Subcutaneous abdominal adipose tissue (tissue), 5 donors: ENCODE measurements at regions not wholly inside any gene's neighbourhood (a gene's known extent, or its start where the extent isn't known, plus 50 kb on each side); places are given as distances from the start of the nearest gene placed in this dataset.
"Not testable (repeated sequence)": the region's sequence is repeated elsewhere in the genome, so short reads cannot be mapped to it uniquely, and the experiment has no call there.

ENCODE experiments used
- H3K27ac ChIP-seq: one replicate; pipeline ENCODE4 v1.7.0; 2013; ENCODE audit warnings: low read depth, mild to moderate bottlenecking, inconsistent platforms, low read length, moderate library complexity
- H3K27me3 ChIP-seq, 5 donors: one replicate each; pipeline ENCODE4 v1.7.0; 2013; ENCODE audit warnings: low read length in 5 of 5, inconsistent platforms in 1 of 5; ENCODE audit not compliant: control insufficient read depth in 5 of 5, insufficient read depth in 4 of 5
- H3K36me3 ChIP-seq, 5 donors: one replicate each; pipeline ENCODE4 v1.7.0; 2013; ENCODE audit warnings: low read length in 5 of 5; ENCODE audit not compliant: control insufficient read depth in 5 of 5, insufficient read depth in 5 of 5
- H3K4me1 ChIP-seq, 5 donors: one replicate each; pipeline ENCODE4 v1.7.0; 2013; ENCODE audit warnings: low read length in 5 of 5, mild to moderate bottlenecking in 3 of 5, moderate library complexity in 1 of 5; ENCODE audit not compliant: control insufficient read depth in 5 of 5, insufficient read depth in 5 of 5
- H3K4me3 ChIP-seq, 5 donors: one replicate each; pipeline ENCODE4 v1.7.0; 2013; ENCODE audit warnings: low read length in 5 of 5, low read depth in 1 of 5
- H3K9ac ChIP-seq, 5 donors: one replicate each; pipeline ENCODE4 v1.7.0; 2013; ENCODE audit warnings: low read length in 5 of 5, mild to moderate bottlenecking in 4 of 5, moderate library complexity in 3 of 5
- H3K9me3 ChIP-seq, 5 donors: one replicate each; pipeline ENCODE4 v1.7.0; 2013; ENCODE audit warnings: low read length in 5 of 5; ENCODE audit not compliant: control insufficient read depth in 5 of 5
- donor health status: healthy.
- donor health status: healthy.
- donor health status: healthy.
- donor health status: healthy.
- donor health status: healthy.

DNA sequence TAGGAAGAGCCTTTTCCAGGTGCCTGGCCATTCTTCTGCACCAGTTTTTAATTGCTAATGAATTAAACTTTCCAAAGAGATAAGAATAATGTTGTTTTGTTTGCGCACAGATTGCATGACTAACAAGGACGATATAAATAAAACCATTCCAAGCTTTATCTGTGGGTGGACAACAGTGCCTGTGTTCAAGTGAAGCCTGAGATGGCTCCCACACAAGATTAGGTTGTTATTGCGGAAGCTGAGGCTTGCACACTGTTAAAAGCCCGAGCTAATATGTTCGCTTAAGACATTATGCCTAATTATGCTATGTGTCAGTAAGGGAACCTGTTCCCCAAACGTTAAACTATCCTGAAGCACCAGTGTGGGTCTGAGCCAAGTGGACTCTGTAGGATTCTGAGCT lies 58.5 kb upstream of the NBPF11 start:
- not testable (repeated sequence) for H3K9ac ChIP-seq, H3K4me1 ChIP-seq, H3K36me3 ChIP-seq, H3K27ac ChIP-seq, H3K4me3 ChIP-seq, H3K27me3 ChIP-seq, H3K9me3 ChIP-seq

DNA sequence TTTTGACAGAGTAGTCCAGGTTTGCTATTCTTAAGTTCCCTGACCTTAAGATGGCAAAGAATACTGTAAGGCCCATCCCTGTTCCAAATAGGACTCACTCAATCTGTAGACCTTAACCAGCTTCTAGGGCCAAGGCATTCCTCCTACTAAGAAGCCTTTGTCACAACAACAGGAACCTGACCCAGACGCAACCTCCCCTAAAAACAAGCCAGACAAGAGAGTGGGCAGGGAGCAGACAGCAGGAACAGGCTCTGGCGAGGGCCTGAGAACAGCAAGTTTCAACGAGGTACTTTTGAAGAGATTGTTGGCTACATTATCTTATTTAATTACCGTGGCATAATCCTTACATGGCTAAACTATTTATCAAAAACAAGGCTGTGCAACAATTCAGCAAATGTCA lies 58.1 kb upstream of the NBPF11 start:
- H3K9ac ChIP-seq, H3K4me3 ChIP-seq, H3K4me1 ChIP-seq, H3K9me3 ChIP-seq, H3K27me3 ChIP-seq, H3K27ac ChIP-seq, H3K36me3 ChIP-seq: not testable (repeated sequence)

DNA sequence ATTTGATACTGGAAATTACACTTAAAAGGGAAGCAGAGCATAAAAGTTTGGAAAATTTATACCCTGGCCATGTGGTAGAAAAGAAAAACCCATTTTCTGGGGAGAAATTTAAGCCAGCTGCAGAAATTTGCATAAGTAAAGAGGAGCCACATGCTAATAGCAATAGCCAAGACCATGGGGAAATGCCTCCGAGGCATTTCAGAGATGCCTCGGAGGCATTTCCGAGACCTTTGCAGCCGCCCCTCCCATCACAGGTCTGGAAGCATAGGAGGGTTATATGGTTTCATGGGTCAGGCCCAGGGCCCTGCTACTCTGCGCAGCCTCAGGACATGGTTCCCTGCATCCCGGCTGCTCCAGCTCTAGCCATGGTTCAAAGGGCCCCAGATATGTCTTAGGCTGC lies 49.9 kb upstream of the NBPF11 start:
- H3K9ac ChIP-seq, H3K4me1 ChIP-seq, H3K4me3 ChIP-seq, H3K27me3 ChIP-seq, H3K27ac ChIP-seq, H3K9me3 ChIP-seq, H3K36me3 ChIP-seq: not testable (repeated sequence)
